Astrocyte of the hippocampus (primary cell): ENCODE measurements at regions not wholly inside any gene's neighbourhood (a gene's known extent, or its start where the extent isn't known, plus 50 kb on each side); places are given as distances from the start of the nearest gene placed in this dataset.
"Not testable (repeated sequence)": the region's sequence is repeated elsewhere in the genome, so short reads cannot be mapped to it uniquely, and the experiment has no call there.

Source experiments
- DNase-seq: peaks from one replicate; pipeline ENCODE4 v3.0.0; 2011; ENCODE audit warnings: low read depth, low spot score

DNA sequence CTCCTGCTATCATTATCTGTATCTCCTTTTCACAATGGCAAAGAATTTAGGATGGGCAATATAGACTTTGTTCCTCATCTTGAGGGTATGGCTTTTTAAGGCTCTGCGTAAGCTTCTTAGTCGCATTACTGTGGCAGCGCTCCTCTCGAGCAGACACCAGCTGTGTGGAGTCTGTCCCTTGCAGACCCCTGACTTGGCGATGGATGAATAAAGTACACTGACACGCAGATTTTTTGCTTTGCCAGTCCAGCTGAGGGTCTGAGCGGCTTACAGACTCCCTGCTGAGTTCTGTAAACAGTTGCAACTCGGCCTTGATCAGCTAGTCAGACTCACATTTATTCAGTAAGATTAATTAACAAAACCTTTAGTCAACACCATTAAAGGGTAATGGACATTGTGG is 390.0 kb upstream of the CNTN5 start:
- DNase-seq = no peak

DNA sequence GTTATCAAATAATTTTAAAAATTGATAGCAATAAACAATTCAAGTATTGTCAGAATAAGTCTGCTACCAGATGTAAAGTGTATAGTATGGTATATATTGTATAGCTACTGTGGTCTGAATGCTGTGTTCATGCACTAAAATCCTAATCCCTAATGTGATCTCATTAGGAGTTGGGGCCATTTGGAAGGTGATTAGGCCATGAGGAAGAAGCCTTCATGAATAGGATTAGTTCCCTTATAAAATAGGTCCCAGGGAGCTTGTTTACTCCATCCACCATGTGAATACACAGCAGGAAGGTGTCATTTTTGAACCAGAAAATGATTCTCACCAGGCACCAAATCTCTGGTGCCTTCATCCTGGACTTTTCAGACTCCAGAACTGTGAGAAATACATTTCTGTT is 363.0 kb upstream of the CNTN5 start:
- no peak for DNase-seq

DNA sequence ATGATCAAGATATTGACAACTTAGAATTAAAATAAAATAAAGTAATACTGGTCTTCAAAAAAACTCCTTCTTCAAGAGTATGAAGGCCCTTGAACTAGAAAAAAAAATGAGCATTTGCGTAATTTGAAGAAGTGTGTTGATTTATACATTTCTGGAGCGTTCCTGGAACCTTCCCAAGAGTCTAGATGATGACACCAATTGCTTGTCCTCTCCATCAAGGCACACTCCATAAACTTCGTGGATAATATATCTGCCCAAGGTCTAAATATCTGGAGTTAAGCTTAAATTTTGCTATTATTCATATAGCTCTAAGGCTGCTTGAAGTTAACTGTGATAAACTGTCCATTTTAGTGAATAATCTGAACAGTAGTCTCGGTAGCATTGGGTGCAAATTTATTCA is 361.3 kb upstream of the CNTN5 start:
- DNase-seq = no peak

DNA sequence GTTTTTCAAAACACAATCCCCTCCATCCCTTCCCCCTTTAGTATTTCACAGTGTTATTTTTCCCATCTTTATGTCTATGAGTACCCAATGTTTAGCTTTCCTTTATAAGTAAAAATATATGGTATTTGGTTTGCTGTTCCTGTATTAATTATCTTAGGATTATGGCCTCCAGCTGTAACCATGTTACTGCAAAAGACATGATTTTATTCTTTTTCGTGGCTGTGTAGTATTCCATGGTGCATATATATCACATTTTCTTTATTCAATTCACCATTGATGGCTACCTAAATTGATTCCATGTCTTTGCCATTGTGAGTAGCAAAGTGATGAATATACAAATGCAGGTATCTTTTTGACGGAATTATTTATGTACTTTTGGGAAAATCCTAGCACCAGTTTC is 346.4 kb upstream of the CNTN5 start:
- no peak for DNase-seq

DNA sequence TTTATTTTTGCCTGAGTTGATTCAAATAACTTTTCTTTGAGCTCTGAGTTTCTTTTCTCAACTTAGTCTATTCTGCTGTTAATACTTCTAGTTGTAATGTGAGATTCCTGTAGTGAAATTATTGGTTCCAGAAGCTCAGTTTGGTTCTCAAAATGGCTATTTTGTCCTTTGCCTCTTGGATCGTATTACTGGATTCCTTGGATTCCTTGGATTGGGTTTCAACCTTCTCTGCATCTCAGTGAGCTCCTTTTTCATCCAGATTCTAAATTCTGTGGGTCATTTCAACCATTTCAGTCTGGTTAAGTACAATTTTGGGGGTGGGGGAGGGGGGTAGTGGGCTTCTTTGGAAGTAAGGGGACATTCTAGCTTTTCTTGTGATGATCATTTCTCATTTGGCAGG is 341.1 kb upstream of the CNTN5 start:
- no peak for DNase-seq

DNA sequence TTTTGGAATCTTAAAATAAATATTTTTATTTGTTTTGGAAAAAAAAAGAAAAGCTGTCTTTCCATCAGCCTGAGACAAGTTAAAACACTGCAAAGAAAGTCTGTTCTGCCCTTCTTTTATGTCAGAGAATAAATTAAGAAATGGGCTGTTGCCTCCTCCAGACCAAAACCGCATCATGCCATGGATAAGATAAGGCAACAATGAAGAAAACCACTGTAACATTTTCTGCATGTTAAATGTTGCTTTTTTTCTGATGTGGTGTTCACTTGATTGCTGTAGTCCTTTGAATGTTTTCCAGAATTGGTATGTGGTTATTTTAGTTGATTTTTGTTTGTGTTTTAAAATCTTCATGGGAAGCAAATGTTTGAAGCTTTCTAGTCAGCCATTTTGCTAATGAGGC is 319.2 kb upstream of the CNTN5 start:
- DNase-seq = peak; percentile 67

DNA sequence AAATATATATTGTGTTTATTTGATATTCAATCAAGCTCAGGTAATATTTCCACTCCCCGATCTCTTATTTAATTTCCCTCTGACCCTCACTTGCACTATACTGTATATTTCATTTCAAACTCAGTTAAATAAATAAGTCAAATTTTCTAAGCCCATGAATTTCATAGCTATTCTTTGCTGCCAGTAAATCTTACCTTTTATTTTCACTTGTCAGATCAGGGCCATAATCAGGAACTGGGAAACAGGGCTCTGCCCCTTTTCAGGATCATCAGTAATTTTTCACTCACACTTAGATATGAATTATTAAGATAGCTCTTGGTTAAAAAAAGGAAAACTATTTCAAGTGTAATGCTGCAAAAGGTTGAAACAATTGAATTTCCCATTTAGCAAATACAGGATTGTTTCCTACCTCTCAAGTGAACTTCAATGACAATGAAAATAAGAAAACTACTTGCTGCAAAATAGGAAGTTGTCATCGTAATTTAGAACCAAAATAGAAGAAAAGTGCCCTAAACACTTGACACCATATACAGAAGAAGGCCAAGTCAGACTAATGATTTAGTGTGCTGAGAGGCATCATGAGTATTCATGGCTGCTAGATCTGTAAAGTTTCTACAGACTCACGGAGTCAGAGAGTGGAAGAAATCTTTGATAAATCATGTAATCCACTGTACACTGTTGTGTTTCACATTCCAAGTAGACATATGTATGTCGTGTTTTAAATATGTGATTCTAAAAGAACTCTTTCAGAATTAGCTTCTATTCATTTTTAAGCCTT is 316.8 kb upstream of the CNTN5 start:
- DNase-seq = no peak

DNA sequence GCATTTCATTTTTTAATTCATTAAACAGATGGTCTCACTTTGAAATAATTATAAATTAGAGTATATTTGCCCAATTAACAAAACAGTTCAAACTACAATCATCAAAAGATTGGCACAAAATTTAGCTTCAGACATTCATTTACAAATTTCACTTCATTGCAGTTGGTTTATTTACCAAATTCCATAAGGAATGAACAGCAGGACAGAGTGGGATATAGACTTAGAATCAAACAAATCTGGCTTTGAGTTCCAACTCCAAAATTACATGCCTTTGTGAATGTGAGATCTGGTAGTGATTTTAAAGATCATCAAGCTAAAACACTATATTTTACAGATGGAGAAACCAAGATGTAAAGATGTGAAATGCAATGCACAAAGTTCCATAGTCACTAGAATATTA is 310.7 kb upstream of the CNTN5 start:
- DNase-seq = no peak

DNA sequence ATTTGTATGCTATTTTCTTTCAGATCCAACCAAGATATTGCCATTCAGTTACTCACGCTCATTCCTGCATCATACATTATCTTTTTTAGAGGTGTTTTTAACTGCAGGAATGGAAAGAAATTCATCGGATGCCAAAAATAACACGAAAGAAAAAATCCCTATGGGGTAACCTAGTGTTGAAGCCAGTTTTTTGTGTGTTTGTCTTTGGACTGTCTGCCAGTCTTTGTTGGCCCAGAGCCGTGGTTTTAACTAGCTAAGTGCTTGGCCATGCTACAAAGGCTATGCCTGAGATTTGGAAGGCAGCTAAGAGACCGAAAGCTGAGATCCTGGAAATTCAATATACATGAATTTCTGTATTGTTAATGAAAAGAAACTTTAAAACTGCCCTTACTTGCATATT is 309.8 kb upstream of the CNTN5 start:
- DNase-seq = peak; percentile 80

DNA sequence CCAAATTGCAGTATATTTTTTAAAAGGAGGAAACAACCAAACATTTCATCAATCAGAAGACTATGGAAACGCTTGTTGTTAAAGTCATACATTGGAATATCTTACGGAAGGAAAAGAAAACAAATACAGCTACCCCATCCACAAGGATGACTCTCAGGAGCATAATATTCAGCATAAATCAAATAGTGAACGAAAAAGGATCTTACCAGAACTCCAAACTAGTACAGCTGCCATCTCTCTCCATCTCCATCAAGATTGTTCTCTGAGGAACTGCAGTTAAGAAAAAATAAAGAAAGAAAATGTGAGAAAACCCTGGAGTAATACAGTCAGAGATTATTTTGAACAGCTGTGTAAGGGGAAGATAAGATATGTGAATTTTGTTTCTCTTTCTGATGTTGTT is 299.8 kb upstream of the CNTN5 start:
- no peak for DNase-seq

DNA sequence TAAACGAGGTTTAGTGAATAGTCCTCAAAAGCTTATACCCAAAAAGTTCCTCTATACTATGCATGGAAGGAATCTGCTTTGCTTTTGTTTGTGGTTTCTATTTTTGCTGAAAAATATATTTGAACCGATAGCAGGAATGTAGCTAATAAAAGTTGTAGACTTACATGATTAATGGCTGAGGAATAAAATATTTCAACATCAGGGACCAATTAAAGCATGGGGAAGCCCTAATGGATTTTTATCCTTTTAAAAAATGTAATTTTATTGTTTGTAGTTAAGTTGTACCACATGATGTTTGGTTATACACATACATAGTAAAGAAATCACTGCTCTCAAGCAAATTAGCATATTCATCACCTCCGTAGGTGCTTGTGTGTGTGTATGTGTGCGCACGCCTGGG is 295.3 kb upstream of the CNTN5 start:
- DNase-seq = no peak

DNA sequence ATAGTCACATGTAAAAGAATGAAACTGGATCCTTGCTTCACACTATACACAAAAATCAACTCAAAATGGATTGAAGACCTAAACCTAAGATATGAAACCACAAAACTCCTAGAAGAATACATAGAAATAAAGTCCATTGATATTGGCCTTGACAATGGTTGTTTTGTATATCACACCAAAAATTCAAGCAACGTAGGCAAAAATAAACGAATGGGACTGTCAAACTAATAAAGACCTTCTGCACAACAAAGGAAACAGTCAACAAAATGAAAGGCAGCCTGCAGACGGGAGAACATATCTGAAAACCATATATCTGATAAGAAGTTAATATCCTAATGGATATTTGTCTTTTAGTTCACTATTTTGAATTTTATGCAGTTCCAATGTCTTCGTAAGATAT is 292.3 kb upstream of the CNTN5 start:
- no peak for DNase-seq

DNA sequence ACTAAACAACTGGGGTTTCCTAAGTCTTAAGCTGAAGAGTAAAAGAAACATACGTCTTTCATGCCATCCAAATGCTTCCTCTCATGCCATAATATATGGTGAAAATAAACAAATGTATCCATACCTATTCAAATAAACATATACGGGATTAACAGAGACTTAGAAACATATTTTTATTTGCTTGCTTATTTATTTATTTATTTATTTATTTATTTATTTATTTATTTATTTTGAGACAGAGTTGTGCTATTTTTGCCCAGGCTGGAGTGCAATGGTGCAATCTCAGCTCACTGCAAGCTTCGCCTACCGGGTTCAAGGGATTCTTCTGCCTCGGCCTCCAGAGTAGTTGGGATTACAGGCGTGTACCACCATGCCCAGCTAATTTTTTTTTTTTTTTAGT is 291.6 kb upstream of the CNTN5 start:
- DNase-seq = no peak

DNA sequence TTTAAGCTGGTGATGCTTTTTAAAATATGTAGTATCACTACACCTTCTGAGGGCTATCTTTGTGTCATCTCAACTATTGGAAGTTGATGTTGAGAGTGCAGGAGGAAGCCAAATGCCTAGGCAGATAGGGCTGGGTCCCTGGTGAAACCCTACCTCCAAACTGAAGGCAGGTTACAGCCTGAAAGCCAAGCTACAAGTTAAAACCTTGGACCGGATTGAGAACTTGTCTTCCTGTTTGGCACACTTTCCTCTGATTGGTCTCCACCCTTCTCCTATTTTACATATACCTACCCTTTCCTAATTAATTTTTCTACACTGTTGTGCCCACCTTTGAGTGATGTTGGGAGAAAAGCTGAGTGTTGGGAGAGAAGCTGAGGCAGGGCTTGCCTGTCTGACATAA is 287.8 kb upstream of the CNTN5 start:
- DNase-seq = no peak

DNA sequence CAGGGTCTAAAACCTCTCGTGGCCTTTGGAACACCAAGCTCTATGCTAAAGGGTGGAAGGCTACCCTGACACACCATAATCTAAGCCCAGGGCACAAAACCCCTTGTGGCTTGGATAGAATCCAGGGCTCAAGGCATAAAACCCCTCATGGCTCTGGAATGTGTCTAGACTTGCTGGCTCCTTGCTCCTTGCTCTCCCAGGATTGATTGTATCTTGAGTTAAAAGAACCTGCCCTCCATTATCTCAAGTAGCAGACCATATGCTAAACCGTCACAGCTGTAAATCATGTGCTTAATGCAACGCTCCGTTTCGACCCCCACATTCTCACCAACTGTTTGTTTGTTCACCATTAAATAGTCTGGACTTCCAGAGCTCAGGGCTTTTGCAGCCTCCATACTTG is 287.4 kb upstream of the CNTN5 start:
- peak; percentile 40 for DNase-seq

DNA sequence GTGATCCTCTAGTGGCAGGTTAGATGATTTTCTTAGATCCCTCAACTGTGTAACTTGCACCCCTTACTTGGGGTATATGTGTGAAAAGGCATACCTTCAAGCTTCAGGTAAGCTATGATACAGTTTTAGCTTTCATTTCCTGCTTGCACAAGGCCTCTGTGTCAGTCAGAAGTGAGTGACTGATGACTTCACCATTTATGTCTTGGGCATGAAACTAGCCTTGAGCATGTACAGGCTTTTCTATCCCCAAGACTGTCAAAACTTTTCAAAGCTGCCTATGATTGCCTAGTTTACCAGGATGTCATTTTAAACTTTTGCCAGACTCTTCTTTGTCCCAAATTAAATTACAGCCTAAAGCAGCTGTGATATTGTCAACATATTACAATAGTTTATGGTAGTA is 286.1 kb upstream of the CNTN5 start:
- no peak for DNase-seq

DNA sequence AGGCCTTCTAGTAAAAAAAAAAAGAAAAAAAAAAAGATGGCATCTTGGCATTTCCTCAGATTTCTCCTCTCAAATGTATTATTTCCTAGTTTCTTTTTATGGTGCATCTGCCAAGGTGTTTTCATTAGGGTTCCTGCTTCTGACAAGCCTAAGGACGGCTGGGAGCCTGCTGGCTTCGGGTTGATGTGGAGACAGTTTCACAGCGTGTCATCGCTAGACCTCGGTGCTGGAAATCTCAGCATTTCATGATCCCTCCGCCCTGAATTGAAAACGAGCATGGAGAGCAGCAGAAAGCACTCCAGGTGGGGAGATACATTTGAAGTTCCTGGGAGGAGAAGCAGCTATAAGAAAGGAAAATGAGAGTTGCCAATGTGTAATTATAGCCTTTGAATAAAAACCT is 283.9 kb upstream of the CNTN5 start:
- DNase-seq = no peak

DNA sequence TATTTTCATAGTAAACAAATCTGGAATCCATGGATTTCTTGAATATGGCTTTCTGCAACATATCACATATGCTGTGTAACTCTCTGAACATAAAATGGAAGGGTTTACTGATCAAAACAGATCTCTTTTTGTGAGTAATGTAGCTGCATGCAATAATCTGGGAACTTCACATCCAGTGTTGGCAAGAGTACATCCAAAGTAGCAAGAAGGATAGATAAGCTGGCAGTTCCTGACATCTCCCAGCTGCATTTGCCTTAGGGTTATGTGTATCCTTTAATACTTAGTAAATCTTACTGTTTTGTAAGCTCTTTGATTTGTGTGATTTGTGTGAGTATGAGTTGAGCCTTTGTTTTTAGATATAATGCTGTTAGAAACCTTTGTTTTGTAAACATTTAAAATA is 280.4 kb upstream of the CNTN5 start:
- no peak for DNase-seq

DNA sequence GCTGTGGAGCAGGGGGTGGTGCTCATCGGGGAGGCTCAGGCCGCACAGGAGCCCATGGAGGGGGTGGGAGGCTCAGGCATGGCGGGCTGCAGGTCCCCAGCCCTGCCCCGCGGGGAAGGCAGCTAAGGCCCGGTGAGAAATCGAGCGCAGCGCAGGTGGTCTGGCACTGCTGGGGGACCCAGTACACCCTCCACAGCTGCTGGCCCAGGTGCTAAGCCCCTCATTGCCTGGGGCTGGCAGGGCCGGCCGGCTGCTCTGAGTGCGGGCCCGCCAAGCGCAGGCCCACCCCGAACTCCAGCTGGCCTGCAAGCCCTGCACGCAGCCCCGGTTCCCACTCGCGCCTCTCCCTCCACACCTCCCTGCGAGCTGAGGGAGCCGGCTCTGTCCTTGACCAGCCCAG is 257.3 kb upstream of the CNTN5 start:
- DNase-seq = not testable (repeated sequence)

DNA sequence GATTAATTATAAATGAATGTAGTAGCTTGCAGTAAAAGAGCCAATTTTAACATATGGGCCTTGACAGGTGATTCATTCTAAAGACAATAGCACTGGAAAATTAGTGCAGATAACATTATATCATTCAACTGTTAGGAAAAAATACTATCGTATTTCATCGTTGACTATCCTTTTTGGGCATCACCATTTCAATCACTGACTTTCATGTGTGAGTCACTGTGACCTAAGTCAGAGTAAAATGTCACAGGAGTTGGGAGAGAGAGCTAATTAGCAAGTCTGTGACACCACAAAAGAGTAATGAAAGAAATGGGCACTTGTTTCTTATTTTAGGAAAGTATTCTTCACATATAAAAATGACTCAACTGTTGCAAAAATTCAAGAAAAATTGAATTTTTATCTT is 253.8 kb upstream of the CNTN5 start:
- no peak for DNase-seq

DNA sequence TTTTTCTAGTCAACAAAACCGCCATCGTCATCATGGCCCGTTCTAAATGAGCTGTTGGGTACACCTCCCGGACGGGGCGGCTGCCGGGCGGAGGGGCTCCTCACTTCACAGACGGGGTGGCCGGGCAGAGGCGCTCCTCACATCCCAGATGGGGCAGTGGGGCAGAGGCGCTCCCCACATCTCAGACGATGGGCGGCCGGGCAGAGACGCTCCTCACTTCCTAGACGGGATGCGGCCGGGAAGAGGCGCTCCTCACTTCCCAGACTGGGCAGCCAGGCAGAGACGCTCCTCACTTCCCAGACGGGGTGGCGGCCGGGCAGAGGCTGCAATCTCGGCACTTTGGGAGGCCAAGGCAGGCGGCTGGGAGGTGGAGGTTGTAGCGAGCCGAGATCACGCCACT is 250.7 kb upstream of the CNTN5 start:
- not testable (repeated sequence) for DNase-seq

DNA sequence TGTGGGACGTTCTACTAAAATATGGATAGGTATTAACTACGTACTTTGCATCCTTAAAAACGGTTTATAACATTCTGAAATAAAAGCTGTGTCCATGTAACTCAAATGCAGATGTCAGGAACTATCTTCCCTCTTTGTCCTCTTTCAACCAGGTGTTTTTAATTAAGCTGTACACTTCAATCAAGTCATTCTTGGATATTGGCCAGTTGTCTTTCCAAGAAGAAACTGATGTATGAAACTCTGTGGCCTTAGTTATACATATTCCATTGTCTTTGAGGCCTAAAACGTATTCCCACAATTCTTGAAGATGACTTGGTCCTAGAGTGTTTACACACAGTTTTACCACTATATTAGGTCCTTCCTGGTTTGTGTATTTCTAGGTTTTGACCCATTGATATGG is 249.0 kb upstream of the CNTN5 start:
- no peak for DNase-seq

DNA sequence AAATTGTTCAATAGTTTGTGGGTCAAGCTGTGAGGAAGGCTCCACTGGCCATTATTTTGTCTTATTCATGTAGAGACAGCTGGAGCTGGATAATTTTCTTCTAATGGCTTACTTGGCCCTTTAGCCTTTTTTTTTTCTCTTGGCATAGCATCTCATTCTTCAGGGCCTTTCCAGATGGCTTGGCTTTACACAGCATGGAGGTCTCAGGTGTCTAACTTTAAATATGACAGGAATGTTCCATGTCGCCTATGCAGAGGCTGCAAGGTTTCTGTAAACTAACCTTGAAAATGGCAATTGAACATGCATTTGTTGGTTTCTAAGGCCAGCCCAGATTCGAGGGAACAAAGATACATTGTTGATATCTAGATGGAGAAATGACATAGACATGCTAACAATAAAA is 247.9 kb upstream of the CNTN5 start:
- DNase-seq = no peak

DNA sequence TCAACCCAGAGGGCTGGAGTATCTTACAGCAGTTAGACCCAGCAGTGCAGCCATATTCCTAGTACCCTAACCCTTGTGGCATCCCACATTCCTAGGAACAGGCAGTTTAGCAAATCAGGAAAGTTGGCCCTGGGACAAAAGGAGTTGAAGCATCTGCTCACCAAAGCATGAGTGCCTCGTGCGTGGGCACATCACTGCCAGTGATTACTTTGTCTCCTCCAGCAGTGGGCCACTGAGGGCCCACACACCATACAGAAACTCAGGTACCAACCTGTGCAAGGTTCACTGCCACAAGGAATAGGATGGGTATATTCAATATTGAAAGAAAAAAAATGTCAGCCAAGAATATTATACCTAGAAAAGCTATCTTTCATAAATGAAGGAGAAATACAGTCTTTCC is 227.5 kb upstream of the CNTN5 start:
- DNase-seq = no peak
